Neuronal stem cell (in vitro differentiated cells): ENCODE measurements at regions not wholly inside any gene's neighbourhood (a gene's known extent, or its start where the extent isn't known, plus 50 kb on each side); places are given as distances from the start of the nearest gene placed in this dataset.

ENCODE experiments used
- DNase-seq: peaks from one replicate; pipeline ENCODE4 v3.0.0-alpha.2; 2013; ENCODE audit warnings: low spot score
- H2AFZ ChIP-seq: one replicate; pipeline ENCODE4 v1.6.1; 2013; ENCODE audit warnings: mild to moderate bottlenecking, low read length, inconsistent platforms
- H2AK5ac ChIP-seq: 2 replicates; pipeline ENCODE4 v1.6.1; 2013; ENCODE audit warnings: low read depth, mild to moderate bottlenecking, inconsistent platforms, low read length, moderate library complexity, mixed read lengths
- H2BK120ac ChIP-seq: 2 replicates; pipeline ENCODE4 v1.6.1; 2013; ENCODE audit warnings: low read depth, mild to moderate bottlenecking, inconsistent platforms, low read length, moderate library complexity, mixed read lengths
- H2BK12ac ChIP-seq: one replicate; pipeline ENCODE4 v1.6.1; 2013; ENCODE audit warnings: low read length, inconsistent platforms
- H2BK15ac ChIP-seq: 2 replicates; pipeline ENCODE4 v1.6.1; 2013; ENCODE audit warnings: mild to moderate bottlenecking, low read length, inconsistent platforms, mixed read lengths
- H2BK5ac ChIP-seq: one replicate; pipeline ENCODE4 v1.6.1; 2013; ENCODE audit warnings: inconsistent platforms, mild to moderate bottlenecking, low read length, moderate library complexity
- H3K14ac ChIP-seq: one replicate; pipeline ENCODE4 v1.6.1; 2013; ENCODE audit warnings: low read length, inconsistent platforms
- H3K18ac ChIP-seq: 2 replicates; pipeline ENCODE4 v1.6.1; 2013; ENCODE audit warnings: low read length, inconsistent platforms
- H3K23ac ChIP-seq: 2 replicates; pipeline ENCODE4 v1.6.1; 2013; ENCODE audit warnings: low read depth, mild to moderate bottlenecking, mixed read lengths, low read length, inconsistent platforms; ENCODE audit not compliant: poor library complexity
- H3K27ac ChIP-seq: replicated peaks from 3 replicates; pipeline ENCODE4 v1.5.1; 2013; ENCODE audit warnings: low read length, inconsistent platforms
- H3K27me3 ChIP-seq, 3 experiments: 2 replicates each; pipeline ENCODE4 v1.6.1; 2013; ENCODE audit warnings: low read length in 3 of 3, mild to moderate bottlenecking in 2 of 3, inconsistent platforms in 1 of 3, low read depth in 1 of 3, mixed read lengths in 1 of 3, moderate library complexity in 1 of 3; ENCODE audit not compliant: control insufficient read depth in 3 of 3, insufficient read depth in 3 of 3
- H3K36me3 ChIP-seq, 2 donors: replicated peaks in 1 of 2; 2 replicates each; pipeline ENCODE4 v1.6.1; 2013; ENCODE audit warnings: low read length in 2 of 2; ENCODE audit not compliant: control insufficient read depth in 2 of 2, insufficient read depth in 2 of 2
- H3K4ac ChIP-seq: 2 replicates; pipeline ENCODE4 v1.6.1; 2013; ENCODE audit warnings: inconsistent platforms, mild to moderate bottlenecking, low read length, moderate library complexity
- H3K4me1 ChIP-seq, 2 donors: 1 replicate in 1 of 2; 2 replicates in 1 of 2; pipeline ENCODE4 v1.6.1; 2013; ENCODE audit warnings: low read length in 2 of 2, low read depth in 1 of 2; ENCODE audit not compliant: control insufficient read depth in 2 of 2, insufficient read depth in 1 of 2
- H3K4me2 ChIP-seq: one replicate; pipeline ENCODE4 v1.6.1; 2013; ENCODE audit warnings: mild to moderate bottlenecking, low read length, inconsistent platforms; ENCODE audit not compliant: insufficient read depth, poor library complexity, severe bottlenecking
- H3K4me3 ChIP-seq, 2 donors: 2 replicates each; pipeline ENCODE4 v1.5.1; 2013; ENCODE audit warnings: low read length in 2 of 2, mild to moderate bottlenecking in 2 of 2, inconsistent platforms in 1 of 2, moderate library complexity in 1 of 2
- H3K79me1 ChIP-seq: one replicate; pipeline ENCODE4 v1.6.1; 2013; ENCODE audit warnings: low read depth, mild to moderate bottlenecking, inconsistent platforms, low read length, moderate library complexity
- H3K9ac ChIP-seq: one replicate; pipeline ENCODE4 v1.6.1; 2013; ENCODE audit warnings: mild to moderate bottlenecking, low read depth, low read length, inconsistent platforms; ENCODE audit not compliant: poor library complexity
- H3K9me3 ChIP-seq, 2 donors: replicated peaks in 1 of 2; 2 replicates each; pipeline versions ENCODE3 to v1.6.1; 2013; ENCODE audit warnings: low read length in 2 of 2, mild to moderate bottlenecking in 2 of 2, inconsistent platforms in 1 of 2, low read depth in 1 of 2, mixed read lengths in 1 of 2, moderate library complexity in 1 of 2; ENCODE audit not compliant: control insufficient read depth in 2 of 2, insufficient read depth in 1 of 2
- H4K8ac ChIP-seq: one replicate; pipeline ENCODE4 v1.6.1; 2013; ENCODE audit warnings: low read depth, mild to moderate bottlenecking, inconsistent platforms, low read length, moderate library complexity
- H4K91ac ChIP-seq: one replicate; pipeline ENCODE4 v1.6.1; 2013; ENCODE audit warnings: low read length, low read depth, mild to moderate bottlenecking, inconsistent platforms; ENCODE audit not compliant: poor library complexity
- WGBS, 2 donors: extraction: QIAGEN DNeasy Blood & Tissue Kit; methylation state at CpG; one replicate each; pipeline ENCODE4 v1.1.7; 2013; ENCODE audit warnings: missing lambda C conversion rate in 2 of 2, mixed read lengths in 1 of 2; ENCODE audit not compliant: insufficient read length in 2 of 2, insufficient replicate concordance in 1 of 2; ENCODE audit errors: extremely low coverage in 2 of 2; 5-methylcytosine and 5-hydroxymethylcytosine counted together

GRCh38 chr5:159632866-159633265 is 283.4 kb upstream of the ADRA1B start:
- Histone ChIP-seq H2BK15ac (no peak overlapping the region), H2AFZ (no peak overlapping the region), H3K9me3 (no peaks in the 10 kb centered on the region), H3K27me3 (no peaks in the 10 kb centered on the region), H3K18ac (no peak overlapping the region), H2BK120ac (no peak overlapping the region), H3K4ac (no peak overlapping the region), H3K4me2 (no peak overlapping the region), H3K4me1 (no peaks in the 10 kb centered on the region), H3K36me3 (no peaks in the 10 kb centered on the region), H3K27ac (no peak overlapping the region), H2BK5ac (no peak overlapping the region), H4K91ac (no peak overlapping the region), H4K8ac (no peak overlapping the region), H3K4me3 (no peak overlapping the region), H3K9ac (no peak overlapping the region), H2BK12ac (no peak overlapping the region), H2AK5ac (no peak overlapping the region), H3K14ac (no peak overlapping the region), H3K79me1 (no peaks in the 10 kb centered on the region), H3K23ac (no peak overlapping the region)
- no peak for DNase-seq
- WGBS, 2 donors: no CpG with 5 or more reads among the region's 3 CpGs

- Histone ChIP-seq H3K27me3 (no peaks in the 10 kb centered on the region), H3K4me1 (no peaks in the 10 kb centered on the region), H3K9me3 (no peaks in the 10 kb centered on the region), H3K4me2 (no peak overlapping the region), H3K18ac (no peak overlapping the region), H3K23ac (no peak overlapping the region), H2AK5ac (no peak overlapping the region), H3K4ac (no peak overlapping the region), H2BK15ac (no peak overlapping the region), H4K91ac (no peak overlapping the region), H3K36me3 (no peaks in the 10 kb centered on the region), H2BK120ac (no peak overlapping the region), H2AFZ (no peak overlapping the region), H4K8ac (no peak overlapping the region), H3K14ac (no peak overlapping the region), H3K9ac (no peak overlapping the region), H2BK5ac (no peak overlapping the region), H3K27ac (no peak overlapping the region), H2BK12ac (no peak overlapping the region), H3K79me1 (no peaks in the 10 kb centered on the region), H3K4me3 (no peak overlapping the region)
- DNase-seq: no peak
These were observed 277.8 kb upstream of the ADRA1B start for GRCh38 chr5:159638481-159638880.

GRCh38 chr5:159638954-159639559 is 277.2 kb upstream of the ADRA1B start:
- no peak overlapping the region for H2BK12ac ChIP-seq
- H2BK120ac ChIP-seq: no peak overlapping the region
- no peak overlapping the region for H3K14ac ChIP-seq
- no peak overlapping the region for H4K91ac ChIP-seq
- no peaks in the 10 kb centered on the region for H3K36me3 ChIP-seq
- H3K79me1 ChIP-seq: no peaks in the 10 kb centered on the region
- no peaks in the 10 kb centered on the region for H3K9me3 ChIP-seq
- no peak overlapping the region for H2BK15ac ChIP-seq
- H3K4me1 ChIP-seq: no peaks in the 10 kb centered on the region
- H3K9ac ChIP-seq: no peak overlapping the region
- H3K27ac ChIP-seq: no peak overlapping the region
- DNase-seq: no peak
- H3K27me3 ChIP-seq: no peaks in the 10 kb centered on the region
- no peak overlapping the region for H3K4ac ChIP-seq
- H3K4me3 ChIP-seq: no peak overlapping the region
- H4K8ac ChIP-seq: no peak overlapping the region
- no peak overlapping the region for H3K4me2 ChIP-seq
- WGBS, 2 donors: no CpG with 5 or more reads among the region's 2 CpGs
- no peak overlapping the region for H2AFZ ChIP-seq
- H3K18ac ChIP-seq: no peak overlapping the region
- no peak overlapping the region for H2BK5ac ChIP-seq
- H2AK5ac ChIP-seq: no peak overlapping the region
- H3K23ac ChIP-seq: no peak overlapping the region

GRCh38 chr5:159639590-159639989 is 276.7 kb upstream of the ADRA1B start:
- Histone ChIP-seq H3K4me2 (no peak overlapping the region), H3K18ac (no peak overlapping the region), H2BK5ac (no peak overlapping the region), H3K23ac (no peak overlapping the region), H3K9me3 (no peaks in the 10 kb centered on the region), H3K4ac (no peak overlapping the region), H2AFZ (no peak overlapping the region), H3K36me3 (no peaks in the 10 kb centered on the region), H3K14ac (no peak overlapping the region), H2BK15ac (no peak overlapping the region), H3K79me1 (no peaks in the 10 kb centered on the region), H3K4me3 (no peak overlapping the region), H2AK5ac (no peak overlapping the region), H4K8ac (no peak overlapping the region), H2BK120ac (no peak overlapping the region), H3K9ac (no peak overlapping the region), H4K91ac (no peak overlapping the region), H3K27ac (no peak overlapping the region), H3K27me3 (no peaks in the 10 kb centered on the region), H2BK12ac (no peak overlapping the region), H3K4me1 (no peaks in the 10 kb centered on the region)
- no peak for DNase-seq
- WGBS, 2 donors: no CpG with 5 or more reads among the region's 3 CpGs
